Neural crest cell (in vitro differentiated cells): ENCODE measurements at regions not wholly inside any gene's neighbourhood (a gene's known extent, or its start where the extent isn't known, plus 50 kb on each side); places are given as distances from the start of the nearest gene placed in this dataset.

ENCODE experiments used
- DNase-seq: peaks from one replicate; pipeline ENCODE4 v3.0.0; 2021; ENCODE audit warnings: low read depth, mixed read lengths, low spot score
- H3K27ac Mint-ChIP-seq: one replicate; pipeline ENCODE4 v1.8.0; 2021; ENCODE audit warnings: mild to moderate bottlenecking, mixed read lengths; ENCODE audit not compliant: unreplicated experiment
- H3K27me3 Mint-ChIP-seq: 2 replicates; pipeline ENCODE4 v1.8.0; 2021; ENCODE audit warnings: low read depth, mild to moderate bottlenecking, mixed read lengths
- H3K36me3 Mint-ChIP-seq: 2 replicates; pipeline ENCODE4 v1.8.0; 2021; ENCODE audit warnings: low read depth, mild to moderate bottlenecking, mixed read lengths
- H3K4me1 Mint-ChIP-seq: 2 replicates; pipeline ENCODE4 v1.8.0; 2021; ENCODE audit warnings: mixed read lengths
- H3K4me3 Mint-ChIP-seq: one replicate; pipeline ENCODE4 v1.8.0; 2021; ENCODE audit warnings: mild to moderate bottlenecking, mixed read lengths
- H3K9me3 Mint-ChIP-seq: 2 replicates; pipeline ENCODE4 v1.8.0; 2021; ENCODE audit warnings: mixed read lengths
- CTCF ChIP-seq: fragments of 200-600 bp; sonication (generic); conservative IDR thresholded peaks from 2 replicates; pipeline ENCODE4 v1.5.0; 2021; ENCODE audit warnings: antibody characterized with exemption, mild to moderate bottlenecking

- H3K27me3 Mint-ChIP-seq = peaks cover 9% of the 10 kb centered on the region
- H3K36me3 Mint-ChIP-seq = no peaks in the 10 kb centered on the region
- no peak for TF ChIP-seq CTCF
- no peaks in the 10 kb centered on the region for H3K9me3 Mint-ChIP-seq
- H3K4me3 Mint-ChIP-seq = no peak overlapping the region
- H3K27ac Mint-ChIP-seq = no peak overlapping the region
- H3K4me1 Mint-ChIP-seq = peaks cover 6% of the 10 kb centered on the region
- DNase-seq = no peak
Measured at GRCh38 chr1:62917314-62917713, 133.4 kb downstream of the ATG4C start.

- TF ChIP-seq CTCF = no peak
- Mint-ChIP-seq H3K36me3 (no peaks in the 10 kb centered on the region), H3K4me1 (peaks cover 6% of the 10 kb centered on the region), H3K9me3 (peaks cover under 1% of the 10 kb centered on the region), H3K27ac (no peak overlapping the region), H3K4me3 (no peak overlapping the region), H3K27me3 (peaks cover 9% of the 10 kb centered on the region)
- DNase-seq = no peak
Measured at GRCh38 chr1:62917805-62918204, 133.9 kb downstream of the ATG4C start.

GRCh38 chr1:62918700-62919099 lies 134.8 kb downstream of the ATG4C start:
- no peak overlapping the region for H3K27ac Mint-ChIP-seq
- TF ChIP-seq CTCF = no peak
- H3K9me3 Mint-ChIP-seq = peaks cover 7% of the 10 kb centered on the region
- H3K36me3 Mint-ChIP-seq = no peaks in the 10 kb centered on the region
- peaks cover 6% of the 10 kb centered on the region for H3K4me1 Mint-ChIP-seq
- H3K27me3 Mint-ChIP-seq = peaks cover 5% of the 10 kb centered on the region
- DNase-seq = no peak
- no peak overlapping the region for H3K4me3 Mint-ChIP-seq

- no peak for TF ChIP-seq CTCF
- peaks cover 5% of the 10 kb centered on the region for H3K27me3 Mint-ChIP-seq
- no peak overlapping the region for H3K4me3 Mint-ChIP-seq
- no peak for DNase-seq
- no peaks in the 10 kb centered on the region for H3K36me3 Mint-ChIP-seq
- H3K4me1 Mint-ChIP-seq = peaks cover 6% of the 10 kb centered on the region
- no peak overlapping the region for H3K27ac Mint-ChIP-seq
- H3K9me3 Mint-ChIP-seq = peaks cover 7% of the 10 kb centered on the region
Measured at GRCh38 chr1:62922006-62922405, 138.1 kb downstream of the ATG4C start.

GRCh38 chr1:62924983-62925790 lies 141.3 kb downstream of the ATG4C start:
- Mint-ChIP-seq H3K27me3 (peaks cover 2% of the 10 kb centered on the region), H3K4me1 (peaks cover 6% of the 10 kb centered on the region), H3K36me3 (no peaks in the 10 kb centered on the region), H3K27ac (no peak overlapping the region), H3K4me3 (no peak overlapping the region), H3K9me3 (peaks cover 7% of the 10 kb centered on the region)
- no peak for TF ChIP-seq CTCF
- DNase-seq = no peak
